Duodenal mucosa (tissue), 2 donors: ENCODE measurements at regions not wholly inside any gene's neighbourhood (a gene's known extent, or its start where the extent isn't known, plus 50 kb on each side); places are given as distances from the start of the nearest gene placed in this dataset.

ENCODE experiments used
- H3K27ac ChIP-seq: one replicate; pipeline ENCODE4 v1.7.0; 2013; ENCODE audit warnings: low read depth, low read length
- H3K27me3 ChIP-seq, 2 donors: one replicate each; pipeline ENCODE4 v1.7.0; 2013; ENCODE audit warnings: low read length in 2 of 2, control low read depth in 1 of 2; ENCODE audit not compliant: insufficient read depth in 2 of 2, control insufficient read depth in 1 of 2
- H3K36me3 ChIP-seq, 2 donors: one replicate each; pipeline ENCODE4 v1.7.0; 2013; ENCODE audit warnings: low read length in 2 of 2, control low read depth in 1 of 2; ENCODE audit not compliant: insufficient read depth in 2 of 2, control insufficient read depth in 1 of 2
- H3K4me1 ChIP-seq, 2 donors: one replicate each; pipeline ENCODE4 v1.7.0; 2013; ENCODE audit warnings: low read length in 2 of 2, control low read depth in 1 of 2; ENCODE audit not compliant: insufficient read depth in 2 of 2, control insufficient read depth in 1 of 2
- H3K4me3 ChIP-seq, 2 donors: one replicate each; pipeline ENCODE4 v1.7.0; 2013; ENCODE audit warnings: low read length in 2 of 2, low read depth in 1 of 2
- H3K9ac ChIP-seq, 2 donors: one replicate each; pipeline ENCODE4 v1.7.0; 2013; ENCODE audit warnings: low read length in 2 of 2, low read depth in 1 of 2
- H3K9me3 ChIP-seq, 2 donors: one replicate each; pipeline ENCODE4 v1.7.0; 2013; ENCODE audit warnings: low read length in 2 of 2, control low read depth in 1 of 2; ENCODE audit not compliant: control insufficient read depth in 1 of 2

GRCh38 chr13:73259061-73260017 lies 200.5 kb downstream of the KLF5 start:
- H3K27me3 ChIP-seq = no peaks in the 10 kb centered on the region

GRCh38 chr13:73258406-73258805 lies 199.6 kb downstream of the KLF5 start:
- H3K4me1 ChIP-seq = no peaks in the 10 kb centered on the region
- no peak overlapping the region for H3K4me3 ChIP-seq
- H3K27ac ChIP-seq = no peak overlapping the region
- no peaks in the 10 kb centered on the region for H3K36me3 ChIP-seq
- H3K9ac ChIP-seq = no peak overlapping the region
- no peaks in the 10 kb centered on the region for H3K27me3 ChIP-seq
- no peaks in the 10 kb centered on the region for H3K9me3 ChIP-seq

More at GRCh38 chr13:73259061-73260017, 200.5 kb downstream of the KLF5 start:
- Histone ChIP-seq H3K9ac (no peak overlapping the region), H3K4me3 (no peak overlapping the region), H3K27ac (no peak overlapping the region), H3K36me3 (no peaks in the 10 kb centered on the region), H3K9me3 (no peaks in the 10 kb centered on the region), H3K4me1 (peaks cover 3 to 5% of the 10 kb centered on the region in 2 donors)

GRCh38 chr13:73254827-73255226 lies 196.0 kb downstream of the KLF5 start:
- Histone ChIP-seq H3K27me3 (no peaks in the 10 kb centered on the region), H3K4me3 (no peak overlapping the region), H3K9me3 (no peaks in the 10 kb centered on the region), H3K27ac (no peak overlapping the region), H3K4me1 (no peaks in the 10 kb centered on the region), H3K9ac (no peak overlapping the region), H3K36me3 (no peaks in the 10 kb centered on the region)

- H3K4me3 ChIP-seq = no peak overlapping the region
- H3K27ac ChIP-seq = no peak overlapping the region
- no peaks in the 10 kb centered on the region for H3K27me3 ChIP-seq
- H3K9ac ChIP-seq = no peak overlapping the region
- H3K9me3 ChIP-seq = no peaks in the 10 kb centered on the region
- H3K36me3 ChIP-seq = no peaks in the 10 kb centered on the region
- peaks cover 10 to 12% of the 10 kb centered on the region in 2 donors for H3K4me1 ChIP-seq
These were observed 192.9 kb downstream of the KLF5 start for GRCh38 chr13:73251626-73252265.

DNA sequence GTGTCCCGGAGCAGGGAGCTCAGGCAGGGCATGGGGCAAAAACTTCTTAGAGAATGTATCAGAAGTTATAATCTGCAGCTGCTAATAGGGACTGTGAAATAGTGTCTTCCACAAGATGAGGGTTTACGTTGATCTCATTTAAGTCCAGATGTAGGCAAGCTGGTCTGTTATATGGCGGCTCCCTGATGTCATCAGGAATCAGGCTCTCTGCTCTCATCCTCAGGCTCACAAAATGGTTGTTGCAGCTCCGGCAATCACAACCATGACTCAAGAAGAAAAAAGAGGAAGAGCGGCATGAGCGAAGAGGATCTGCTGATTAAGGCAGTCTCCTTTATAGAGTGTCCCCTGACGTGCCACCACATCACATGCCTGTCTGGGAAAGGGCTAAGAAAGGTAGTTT lies 191.3 kb downstream of the KLF5 start:
- H3K9ac ChIP-seq = no peak overlapping the region
- no peaks in the 10 kb centered on the region for H3K27me3 ChIP-seq
- no peak overlapping the region for H3K27ac ChIP-seq
- no peaks in the 10 kb centered on the region for H3K36me3 ChIP-seq
- H3K9me3 ChIP-seq = no peaks in the 10 kb centered on the region
- no peak overlapping the region for H3K4me3 ChIP-seq
- H3K4me1 ChIP-seq = peaks cover 10 to 12% of the 10 kb centered on the region in 2 donors

GRCh38 chr13:73248711-73249580 lies 190.1 kb downstream of the KLF5 start:
- H3K4me3 ChIP-seq = no peak overlapping the region
- no peaks in the 10 kb centered on the region for H3K27me3 ChIP-seq
- H3K4me1 ChIP-seq = peaks cover 10 to 17% of the 10 kb centered on the region in 2 donors
- no peaks in the 10 kb centered on the region for H3K9me3 ChIP-seq
- no peaks in the 10 kb centered on the region for H3K36me3 ChIP-seq
- H3K9ac ChIP-seq = no peak overlapping the region
- H3K27ac ChIP-seq = no peak overlapping the region

DNA sequence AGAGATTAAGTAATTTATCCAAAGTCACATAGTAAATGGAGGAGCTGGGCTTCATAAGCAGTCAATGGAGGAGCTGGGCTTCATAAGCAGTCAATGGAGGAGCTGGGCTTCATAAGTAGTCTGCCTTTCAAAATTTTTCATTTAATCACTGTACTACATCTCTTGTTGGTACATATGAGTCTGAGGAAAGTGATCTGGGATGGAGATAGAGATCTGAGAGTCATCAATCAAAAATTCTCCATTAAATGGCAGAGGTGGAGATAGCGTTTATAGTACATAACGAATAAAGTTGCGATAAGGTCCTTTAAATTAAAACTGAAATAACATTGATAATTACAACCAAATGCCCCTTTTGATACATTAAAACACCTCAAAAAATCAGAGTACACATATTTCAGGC lies 189.3 kb downstream of the KLF5 start:
- no peaks in the 10 kb centered on the region for H3K9me3 ChIP-seq
- H3K36me3 ChIP-seq = no peaks in the 10 kb centered on the region
- H3K27ac ChIP-seq = no peak overlapping the region
- no peak overlapping the region for H3K9ac ChIP-seq
- no peak overlapping the region for H3K4me3 ChIP-seq
- peaks cover 10 to 17% of the 10 kb centered on the region in 2 donors for H3K4me1 ChIP-seq
- no peaks in the 10 kb centered on the region for H3K27me3 ChIP-seq

GRCh38 chr13:73245246-73245645 lies 186.4 kb downstream of the KLF5 start:
- Histone ChIP-seq H3K4me3 (no peak overlapping the region), H3K4me1 (peaks cover 10 to 25% of the 10 kb centered on the region in 2 donors), H3K9ac (no peak overlapping the region), H3K27me3 (no peaks in the 10 kb centered on the region), H3K36me3 (no peaks in the 10 kb centered on the region), H3K9me3 (no peaks in the 10 kb centered on the region), H3K27ac (no peak overlapping the region)

GRCh38 chr13:73244467-73244866 lies 185.7 kb downstream of the KLF5 start:
- no peak overlapping the region for H3K27ac ChIP-seq
- H3K36me3 ChIP-seq = no peaks in the 10 kb centered on the region
- no peaks in the 10 kb centered on the region for H3K9me3 ChIP-seq
- no peak overlapping the region for H3K9ac ChIP-seq
- peaks cover 10 to 24% of the 10 kb centered on the region in 2 donors for H3K4me1 ChIP-seq
- no peaks in the 10 kb centered on the region for H3K27me3 ChIP-seq
- H3K4me3 ChIP-seq = no peak overlapping the region
